ENCODE measurements at regions not wholly inside any gene's neighbourhood (a gene's known extent, or its start where the extent isn't known, plus 50 kb on each side); places are given as distances from the start of the nearest gene placed in this dataset.

DNA sequence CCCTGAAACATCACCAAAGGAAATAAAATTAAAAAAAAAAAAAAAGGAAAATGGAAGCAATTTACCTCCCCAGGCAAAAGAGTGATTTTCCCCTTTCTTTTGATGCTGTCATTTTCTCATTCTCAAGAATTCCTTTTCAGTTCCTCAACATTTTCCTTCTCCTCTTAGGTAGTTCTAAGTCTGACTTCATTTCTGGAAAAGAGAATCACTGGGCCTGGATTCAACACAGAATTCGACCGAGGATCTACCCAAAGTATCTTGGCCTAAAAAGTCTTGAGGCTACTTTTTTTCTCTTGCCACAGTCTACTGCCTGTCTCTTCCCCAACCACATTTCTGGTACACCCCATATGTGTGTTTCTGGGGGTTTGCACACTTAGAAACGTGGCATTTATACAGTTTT, 717.8 kb upstream of the TBX3 start:
- no peaks in the 10 kb centered on the region for H3K27me3 ChIP-seq (ENCODE audit: control insufficient read depth in 4 of 4, insufficient read depth in 4 of 4, low read length in 3 of 4)
- DNase-seq (ENCODE audit: low spot score), result no peak

DNA sequence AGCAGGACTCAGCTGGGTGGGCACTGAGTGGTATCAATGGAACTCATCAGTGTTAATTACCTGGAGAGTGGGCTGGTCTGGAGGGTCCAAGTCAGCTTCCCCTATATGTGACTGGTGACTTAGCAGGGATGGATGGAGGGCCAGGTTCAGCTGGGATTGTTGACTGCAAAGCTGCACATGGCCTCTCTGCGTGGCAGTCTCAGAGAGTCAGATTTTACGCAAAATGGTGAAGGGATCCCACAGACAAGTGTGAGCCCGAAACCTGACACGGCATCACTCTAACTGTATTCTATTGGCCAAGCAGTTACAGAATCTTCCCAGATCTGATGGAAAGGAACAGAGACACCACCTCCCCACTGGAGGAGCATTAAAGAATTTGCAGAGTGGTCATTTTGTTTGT, 716.0 kb upstream of the TBX3 start:
- Histone ChIP-seq H3K27me3 (ENCODE audit: control insufficient read depth in 4 of 4, insufficient read depth in 4 of 4, low read length in 3 of 4) (no peaks in the 10 kb centered on the region), H3K36me3 (ENCODE audit: control insufficient read depth in 4 of 4, insufficient read depth in 3 of 4, low read depth in 1 of 4, low read length in 3 of 4) (no peaks in the 10 kb centered on the region), H3K4me1 (ENCODE audit: control insufficient read depth in 4 of 4, insufficient read depth in 4 of 4, low read length in 3 of 4) (no peaks in the 10 kb centered on the region), H3K27ac (ENCODE audit: low read depth in 1 of 2, low read length in 2 of 2) (no peak overlapping the region), H3K9me3 (ENCODE audit: control insufficient read depth in 4 of 4, low read length in 3 of 4) (peaks cover 0 to 4% (median 1%) of the 10 kb centered on the region in 4 donors), H3K9ac (ENCODE audit: low read depth in 1 of 2, low read length in 2 of 2) (no peak overlapping the region), H3K4me3 (ENCODE audit: low read depth in 1 of 3, low read length in 3 of 3) (no peak overlapping the region)
- WGBS, result 98% methylated on average over 4 of the region's 4 CpGs
- DNase-seq (ENCODE audit: low spot score), result no peak
- no peak for TF ChIP-seq RAD21 (IDR thresholded peaks at IDR 0.05)
- no peak for TF ChIP-seq FOXA1 (IDR thresholded peaks at IDR 0.05)
- no peak for TF ChIP-seq CTCF (IDR thresholded peaks at IDR 0.05; ENCODE audit: low read depth, low read length, missing input control)
- no peak for TF ChIP-seq EGR1 (IDR thresholded peaks at IDR 0.05; ENCODE audit: low read depth in 2 of 2)
- TF ChIP-seq SP1 (IDR thresholded peaks at IDR 0.05), result no peak
- TF ChIP-seq TAF1 (conservative IDR thresholded peaks at IDR 0.05), result no peak
- TF ChIP-seq HNF4A (conservative IDR thresholded peaks at IDR 0.05), result no peak
- TF ChIP-seq RXRA (IDR thresholded peaks at IDR 0.05), result no peak
- no peak for TF ChIP-seq JUND (IDR thresholded peaks at IDR 0.05)
- TF ChIP-seq GABPA (IDR thresholded peaks at IDR 0.05 in 1 of 2, conservative IDR thresholded peaks at IDR 0.05 in 1 of 2), result no peak
- no peak for TF ChIP-seq NR2F2 (IDR thresholded peaks at IDR 0.05)
- no peak for TF ChIP-seq ZBTB33 (IDR thresholded peaks at IDR 0.05)
- TF ChIP-seq, protein P1, sequence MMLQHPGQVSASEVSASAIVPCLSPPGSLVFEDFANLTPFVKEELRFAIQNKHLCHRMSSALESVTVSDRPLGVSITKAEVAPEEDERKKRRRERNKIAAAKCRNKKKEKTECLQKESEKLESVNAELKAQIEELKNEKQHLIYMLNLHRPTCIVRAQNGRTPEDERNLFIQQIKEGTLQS (IDR thresholded peaks at IDR 0.05), result no peak

More for the DNA sequence above, 717.8 kb upstream of the TBX3 start:
- H3K27ac ChIP-seq (ENCODE audit: low read depth in 1 of 2, low read length in 2 of 2), result no peak overlapping the region
- H3K36me3 ChIP-seq (ENCODE audit: control insufficient read depth in 4 of 4, insufficient read depth in 3 of 4, low read depth in 1 of 4, low read length in 3 of 4), result no peaks in the 10 kb centered on the region
- H3K4me3 ChIP-seq (ENCODE audit: low read depth in 1 of 3, low read length in 3 of 3), result no peak overlapping the region
- TF ChIP-seq, protein P2, sequence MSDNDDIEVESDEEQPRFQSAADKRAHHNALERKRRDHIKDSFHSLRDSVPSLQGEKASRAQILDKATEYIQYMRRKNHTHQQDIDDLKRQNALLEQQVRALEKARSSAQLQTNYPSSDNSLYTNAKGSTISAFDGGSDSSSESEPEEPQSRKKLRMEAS (IDR thresholded peaks at IDR 0.05), result no peak
- no peak for TF ChIP-seq HNF4A (conservative IDR thresholded peaks at IDR 0.05)
- no peak for TF ChIP-seq CTCF (IDR thresholded peaks at IDR 0.05; ENCODE audit: low read depth, low read length, missing input control)
- no peak for TF ChIP-seq EGR1 (IDR thresholded peaks at IDR 0.05; ENCODE audit: low read depth in 2 of 2)
- H3K9ac ChIP-seq (ENCODE audit: low read depth in 1 of 2, low read length in 2 of 2), result no peak overlapping the region
- WGBS, result 88% methylated on average over 3 of the region's 3 CpGs
- no peaks in the 10 kb centered on the region for H3K4me1 ChIP-seq (ENCODE audit: control insufficient read depth in 4 of 4, insufficient read depth in 4 of 4, low read length in 3 of 4)
- peaks cover 0 to 3% (median 0%) of the 10 kb centered on the region in 4 donors for H3K9me3 ChIP-seq (ENCODE audit: control insufficient read depth in 4 of 4, low read length in 3 of 4)

Measured in liver (tissue), 8 donors.